ENCODE measurements at regions not wholly inside any gene's neighbourhood (a gene's known extent, or its start where the extent isn't known, plus 50 kb on each side); places are given as distances from the start of the nearest gene placed in this dataset.
"Not testable (repeated sequence)": the region's sequence is repeated elsewhere in the genome, so short reads cannot be mapped to it uniquely, and the experiment has no call there.

DNA sequence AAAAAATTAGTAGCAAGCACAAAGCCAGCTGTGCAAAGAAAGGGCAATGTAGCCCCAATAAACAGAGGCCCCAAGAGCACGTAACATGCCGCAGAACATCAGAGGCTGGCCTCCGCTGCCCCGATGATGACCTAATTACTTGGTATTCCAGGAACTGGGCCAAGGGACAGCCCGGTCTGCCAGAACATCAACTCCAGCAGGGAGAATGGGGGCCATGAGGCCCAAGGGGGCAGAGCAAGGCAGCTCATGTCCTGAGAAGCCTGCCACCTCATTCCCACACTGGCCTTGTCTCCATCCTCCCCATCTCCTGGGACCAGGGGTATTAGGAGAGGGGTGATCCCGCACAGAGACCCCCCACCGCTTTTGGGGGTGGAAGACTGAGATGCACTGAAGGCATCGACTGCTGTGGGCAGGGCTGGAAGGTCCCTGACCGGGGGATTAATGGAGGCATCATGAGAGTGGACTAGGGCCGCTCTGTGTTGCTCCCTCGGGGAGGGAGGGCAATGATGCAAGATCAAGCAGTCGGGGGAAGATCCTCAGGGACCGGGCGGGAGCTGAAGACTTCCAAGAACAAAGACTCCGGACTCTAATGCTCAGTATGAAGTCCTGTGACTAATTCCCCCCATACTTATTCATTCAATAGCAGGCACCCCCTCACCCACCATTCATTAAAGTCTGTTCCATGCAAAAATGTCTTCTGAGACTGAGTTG is 192.3 kb downstream of the BCL2L11 start:
- TF ChIP-seq, protein P1, sequence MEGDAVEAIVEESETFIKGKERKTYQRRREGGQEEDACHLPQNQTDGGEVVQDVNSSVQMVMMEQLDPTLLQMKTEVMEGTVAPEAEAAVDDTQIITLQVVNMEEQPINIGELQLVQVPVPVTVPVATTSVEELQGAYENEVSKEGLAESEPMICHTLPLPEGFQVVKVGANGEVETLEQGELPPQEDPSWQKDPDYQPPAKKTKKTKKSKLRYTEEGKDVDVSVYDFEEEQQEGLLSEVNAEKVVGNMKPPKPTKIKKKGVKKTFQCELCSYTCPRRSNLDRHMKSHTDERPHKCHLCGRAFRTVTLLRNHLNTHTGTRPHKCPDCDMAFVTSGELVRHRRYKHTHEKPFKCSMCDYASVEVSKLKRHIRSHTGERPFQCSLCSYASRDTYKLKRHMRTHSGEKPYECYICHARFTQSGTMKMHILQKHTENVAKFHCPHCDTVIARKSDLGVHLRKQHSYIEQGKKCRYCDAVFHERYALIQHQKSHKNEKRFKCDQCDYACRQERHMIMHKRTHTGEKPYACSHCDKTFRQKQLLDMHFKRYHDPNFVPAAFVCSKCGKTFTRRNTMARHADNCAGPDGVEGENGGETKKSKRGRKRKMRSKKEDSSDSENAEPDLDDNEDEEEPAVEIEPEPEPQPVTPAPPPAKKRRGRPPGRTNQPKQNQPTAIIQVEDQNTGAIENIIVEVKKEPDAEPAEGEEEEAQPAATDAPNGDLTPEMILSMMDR (IDR thresholded peaks at IDR 0.05), result not testable (repeated sequence)
- TF ChIP-seq EP300, POLR2AphosphoS5, POLR2A (IDR thresholded peaks at IDR 0.05): not testable (repeated sequence)

Measured in gastroesophageal sphincter (tissue), 3 donors.